Neural cell (in vitro differentiated cells): ENCODE measurements at regions not wholly inside any gene's neighbourhood (a gene's known extent, or its start where the extent isn't known, plus 50 kb on each side); places are given as distances from the start of the nearest gene placed in this dataset.

Experiments used
- CTCF ChIP-seq: fragments of 450-650 bp; IDR thresholded peaks from 2 replicates; pipeline ENCODE4 v1.5.1; 2014; ENCODE audit warnings: antibody characterized with exemption, mild to moderate bottlenecking, moderate library complexity; ENCODE audit not compliant: poor library complexity, severe bottlenecking
- EP300 ChIP-seq: fragments of 450-650 bp; conservative IDR thresholded peaks from 2 replicates; pipeline ENCODE4 v1.6.1; 2014; ENCODE audit warnings: antibody characterized with exemption, mild to moderate bottlenecking, moderate library complexity; ENCODE audit not compliant: poor library complexity, severe bottlenecking
- MXI1 ChIP-seq: fragments of 450-650 bp; conservative IDR thresholded peaks from 2 replicates; pipeline ENCODE4 v1.6.1; 2014; ENCODE audit warnings: antibody characterized with exemption, mild to moderate bottlenecking; ENCODE audit not compliant: poor library complexity, severe bottlenecking
- POLR2AphosphoS5 ChIP-seq: IDR thresholded peaks from 2 replicates; pipeline ENCODE4 v1.6.1; 2012
- RAD21 ChIP-seq: fragments of 450-650 bp; conservative IDR thresholded peaks from 2 replicates; pipeline ENCODE4 v1.6.1; 2014; ENCODE audit warnings: antibody characterized with exemption, mild to moderate bottlenecking, moderate library complexity
- TAF1 ChIP-seq: IDR thresholded peaks from 2 replicates; pipeline ENCODE4 v1.6.1; 2012; ENCODE audit warnings: low read depth

DNA sequence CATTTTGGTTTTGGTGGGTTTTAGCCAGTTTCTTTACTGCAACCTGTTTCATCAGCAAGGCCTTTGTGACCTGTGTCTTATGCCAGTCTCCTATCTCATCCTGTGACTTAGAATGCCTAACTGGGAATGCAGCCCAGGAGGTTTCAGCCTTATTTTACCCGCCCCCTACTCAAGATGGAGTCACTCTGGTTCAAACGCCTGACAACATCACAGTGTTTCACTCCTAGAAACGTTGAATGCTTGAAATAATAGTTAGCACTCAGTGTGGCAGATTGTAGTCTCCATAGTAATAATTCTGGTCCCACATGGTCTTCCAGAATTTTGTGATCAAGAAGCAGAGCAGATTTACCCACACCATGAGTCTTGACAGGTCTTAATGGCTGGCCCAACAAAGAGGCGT is 159.0 kb upstream of the TRIB2 start:
- no peak for TF ChIP-seq EP300
- no peak for TF ChIP-seq CTCF
- no peak for TF ChIP-seq MXI1
- no peak for TF ChIP-seq POLR2AphosphoS5
- TF ChIP-seq RAD21, result no peak
- TF ChIP-seq TAF1, result no peak
